ENCODE measurements at regions not wholly inside any gene's neighbourhood (a gene's known extent, or its start where the extent isn't known, plus 50 kb on each side); places are given as distances from the start of the nearest gene placed in this dataset.

DNA sequence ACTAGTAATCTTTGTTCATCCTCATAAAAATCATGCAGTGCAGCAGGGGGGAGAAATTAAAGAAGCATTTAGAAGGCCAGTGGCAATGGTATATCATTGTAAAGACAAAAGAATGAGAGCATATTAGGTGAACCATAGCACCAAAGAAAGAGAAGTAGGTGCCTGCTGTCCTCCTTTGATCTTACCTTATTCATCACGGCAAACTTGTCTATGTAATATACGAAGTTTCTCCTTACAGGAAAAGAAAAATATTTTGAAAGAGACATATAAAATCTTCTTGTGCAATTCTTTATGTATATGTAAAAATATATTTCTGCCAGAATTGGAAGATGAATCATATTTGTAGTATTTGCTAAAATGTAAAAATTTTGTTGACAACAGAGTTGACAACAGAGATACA lies 411.3 kb upstream of the ARRDC3 start:
- TF ChIP-seq, protein P1, sequence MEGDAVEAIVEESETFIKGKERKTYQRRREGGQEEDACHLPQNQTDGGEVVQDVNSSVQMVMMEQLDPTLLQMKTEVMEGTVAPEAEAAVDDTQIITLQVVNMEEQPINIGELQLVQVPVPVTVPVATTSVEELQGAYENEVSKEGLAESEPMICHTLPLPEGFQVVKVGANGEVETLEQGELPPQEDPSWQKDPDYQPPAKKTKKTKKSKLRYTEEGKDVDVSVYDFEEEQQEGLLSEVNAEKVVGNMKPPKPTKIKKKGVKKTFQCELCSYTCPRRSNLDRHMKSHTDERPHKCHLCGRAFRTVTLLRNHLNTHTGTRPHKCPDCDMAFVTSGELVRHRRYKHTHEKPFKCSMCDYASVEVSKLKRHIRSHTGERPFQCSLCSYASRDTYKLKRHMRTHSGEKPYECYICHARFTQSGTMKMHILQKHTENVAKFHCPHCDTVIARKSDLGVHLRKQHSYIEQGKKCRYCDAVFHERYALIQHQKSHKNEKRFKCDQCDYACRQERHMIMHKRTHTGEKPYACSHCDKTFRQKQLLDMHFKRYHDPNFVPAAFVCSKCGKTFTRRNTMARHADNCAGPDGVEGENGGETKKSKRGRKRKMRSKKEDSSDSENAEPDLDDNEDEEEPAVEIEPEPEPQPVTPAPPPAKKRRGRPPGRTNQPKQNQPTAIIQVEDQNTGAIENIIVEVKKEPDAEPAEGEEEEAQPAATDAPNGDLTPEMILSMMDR (IDR thresholded peaks at IDR 0.05 in 4 of 5, conservative IDR thresholded peaks at IDR 0.05 in 1 of 5): no peak
- no peak for TF ChIP-seq POLR2A (IDR thresholded peaks at IDR 0.05)
